GM10266 (cell line): ENCODE measurements at regions not wholly inside any gene's neighbourhood (a gene's known extent, or its start where the extent isn't known, plus 50 kb on each side); places are given as distances from the start of the nearest gene placed in this dataset.
"Not testable (repeated sequence)": the region's sequence is repeated elsewhere in the genome, so short reads cannot be mapped to it uniquely, and the experiment has no call there.

Experiments
- DNase-seq: peaks from one replicate; pipeline ENCODE4 v3.0.0; 2012; ENCODE audit errors: extremely low spot score
- TF ChIP-seq, protein P1 (sequence below): IDR thresholded peaks from 2 replicates; pipeline ENCODE4 v1.5.1; 2012; ENCODE audit warnings: mild to moderate bottlenecking, low read depth; ENCODE audit not compliant: control insufficient read depth, insufficient read depth; ENCODE audit errors: missing control alignments

DNA sequence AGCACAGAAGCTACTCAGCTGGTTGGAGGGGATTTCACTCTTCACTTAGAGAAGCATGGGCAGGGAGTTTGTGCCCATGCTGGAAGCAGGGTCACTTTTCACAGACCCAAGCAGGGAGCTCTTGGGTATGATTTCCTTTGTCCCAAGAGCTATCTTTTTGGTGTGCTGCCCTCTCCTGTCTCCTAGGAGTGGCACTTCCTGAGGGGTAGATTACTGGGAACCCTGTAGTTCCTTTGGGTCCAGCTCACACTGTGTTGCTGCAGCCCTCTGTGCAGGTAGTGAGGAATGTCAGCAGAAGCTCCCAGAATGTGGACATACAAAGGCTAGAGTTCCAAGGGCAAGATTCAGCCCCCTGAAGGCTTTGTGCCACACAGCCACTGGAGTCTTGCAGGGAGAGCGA, 537.1 kb upstream of the ANO3 start:
- no peak for DNase-seq
- TF ChIP-seq, protein P1, sequence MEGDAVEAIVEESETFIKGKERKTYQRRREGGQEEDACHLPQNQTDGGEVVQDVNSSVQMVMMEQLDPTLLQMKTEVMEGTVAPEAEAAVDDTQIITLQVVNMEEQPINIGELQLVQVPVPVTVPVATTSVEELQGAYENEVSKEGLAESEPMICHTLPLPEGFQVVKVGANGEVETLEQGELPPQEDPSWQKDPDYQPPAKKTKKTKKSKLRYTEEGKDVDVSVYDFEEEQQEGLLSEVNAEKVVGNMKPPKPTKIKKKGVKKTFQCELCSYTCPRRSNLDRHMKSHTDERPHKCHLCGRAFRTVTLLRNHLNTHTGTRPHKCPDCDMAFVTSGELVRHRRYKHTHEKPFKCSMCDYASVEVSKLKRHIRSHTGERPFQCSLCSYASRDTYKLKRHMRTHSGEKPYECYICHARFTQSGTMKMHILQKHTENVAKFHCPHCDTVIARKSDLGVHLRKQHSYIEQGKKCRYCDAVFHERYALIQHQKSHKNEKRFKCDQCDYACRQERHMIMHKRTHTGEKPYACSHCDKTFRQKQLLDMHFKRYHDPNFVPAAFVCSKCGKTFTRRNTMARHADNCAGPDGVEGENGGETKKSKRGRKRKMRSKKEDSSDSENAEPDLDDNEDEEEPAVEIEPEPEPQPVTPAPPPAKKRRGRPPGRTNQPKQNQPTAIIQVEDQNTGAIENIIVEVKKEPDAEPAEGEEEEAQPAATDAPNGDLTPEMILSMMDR: no peak

DNA sequence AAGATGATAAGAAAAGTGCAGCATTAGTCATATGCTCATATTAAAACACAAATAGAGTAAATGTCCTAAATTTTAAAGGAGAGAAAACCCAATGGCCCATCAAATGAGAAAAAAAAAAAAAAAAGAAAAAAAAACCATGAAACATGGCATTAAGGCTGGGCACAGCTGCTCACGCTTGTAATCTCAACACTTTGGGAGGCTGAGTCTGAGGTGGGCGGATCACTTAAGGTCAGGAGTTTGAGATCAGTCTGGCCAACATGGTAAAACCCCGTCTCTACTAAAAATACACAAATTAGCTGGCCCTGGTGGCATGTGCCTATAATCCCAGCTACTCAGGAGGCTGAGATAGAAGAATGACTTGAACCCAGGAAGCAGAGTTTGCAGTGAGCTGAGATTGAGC, 515.5 kb upstream of the ANO3 start:
- TF ChIP-seq, protein P1: no peak

DNA sequence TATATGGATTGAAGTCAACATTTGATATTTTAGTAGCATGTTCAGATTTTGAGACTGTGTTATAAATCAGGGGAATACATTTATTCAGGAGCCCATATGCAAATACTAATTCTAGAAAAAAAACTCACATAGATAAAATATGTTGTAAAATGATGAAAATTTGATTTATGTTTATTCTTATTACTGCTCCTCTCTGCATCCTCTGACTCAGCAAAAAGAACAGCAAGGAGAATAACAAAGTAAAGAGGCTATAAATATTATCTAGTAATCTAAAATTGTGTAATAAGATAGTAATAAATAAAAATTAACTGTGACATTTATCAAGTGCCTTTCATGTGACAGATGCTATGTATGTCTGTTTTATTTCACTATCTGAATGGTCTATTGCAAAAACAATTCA, 507.2 kb upstream of the ANO3 start:
- no peak for DNase-seq
- TF ChIP-seq, protein P1: no peak

More for the DNA sequence above, 515.5 kb upstream of the ANO3 start:
- DNase-seq: no peak

DNA sequence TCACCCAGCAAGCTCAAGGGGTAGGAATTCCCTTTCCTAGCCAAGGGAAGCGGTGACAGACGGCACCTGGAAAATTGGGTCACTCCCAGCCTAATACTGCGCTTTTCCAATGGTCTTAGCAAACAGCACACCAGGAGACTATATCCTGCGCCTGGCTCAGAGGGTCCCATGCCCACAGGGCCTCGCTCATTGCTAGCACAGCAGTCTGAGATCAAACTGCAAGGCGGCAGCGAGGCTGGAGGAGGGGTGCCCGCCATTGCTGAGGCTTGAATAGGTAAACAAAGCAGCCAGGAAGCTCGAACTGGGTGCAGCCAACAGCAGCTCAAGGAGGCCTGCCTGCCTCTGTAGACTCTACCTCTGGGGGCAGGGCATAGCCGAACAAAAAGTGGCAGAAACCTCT, 500.4 kb upstream of the ANO3 start:
- not testable (repeated sequence) for DNase-seq

DNA sequence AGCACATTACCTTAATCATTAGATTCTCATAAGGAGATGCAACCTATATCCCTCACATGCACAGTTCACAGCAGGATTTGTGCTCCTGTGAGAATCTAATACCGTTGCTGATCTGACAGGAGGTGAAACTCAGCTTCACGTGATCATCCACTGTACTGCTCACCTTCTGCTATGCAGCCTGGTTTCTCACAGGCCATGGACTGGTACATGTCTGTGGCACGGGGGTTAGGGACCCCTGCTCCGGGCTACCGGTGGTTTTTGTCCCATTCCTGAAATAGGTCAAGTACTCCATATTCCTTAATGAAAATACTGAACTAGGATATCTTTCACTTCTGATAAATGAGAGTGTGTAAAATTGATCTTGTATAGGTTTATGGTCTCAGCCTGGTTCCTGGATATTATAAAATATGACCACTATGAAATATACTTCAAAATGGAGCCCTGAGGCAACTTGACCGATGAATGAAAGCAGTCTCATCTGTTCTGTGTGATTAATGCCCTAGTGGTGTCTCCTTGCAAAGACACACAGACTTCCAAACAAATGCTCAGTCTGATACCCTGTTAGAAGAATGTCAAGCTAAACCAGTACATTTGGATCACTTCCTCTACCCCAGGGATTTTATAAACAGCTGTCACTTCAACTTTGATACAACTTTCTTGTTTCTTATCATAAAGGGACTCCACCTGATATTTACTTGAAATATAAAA, 492.9 kb upstream of the ANO3 start:
- TF ChIP-seq, protein P1: no peak
- no peak for DNase-seq

DNA sequence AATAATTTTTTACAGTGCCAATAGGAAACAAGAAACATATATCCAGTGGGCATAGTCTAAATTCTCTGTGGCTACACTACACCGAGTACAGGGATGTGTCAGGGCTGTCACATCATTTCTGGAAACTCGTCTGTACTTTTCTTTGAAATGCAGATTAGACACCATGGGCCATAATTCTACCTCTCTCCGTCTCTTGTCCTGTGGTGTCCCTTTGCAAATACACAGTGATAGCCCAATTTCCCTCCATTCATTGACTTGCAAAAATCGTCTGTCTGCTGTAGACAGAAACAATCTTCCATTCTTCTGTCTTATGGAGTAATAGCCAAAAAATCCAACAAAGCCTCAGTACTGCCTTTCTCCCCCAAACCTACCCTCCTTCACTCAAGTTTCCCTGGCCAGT, 487.1 kb upstream of the ANO3 start:
- DNase-seq: no peak
- TF ChIP-seq, protein P1: no peak

DNA sequence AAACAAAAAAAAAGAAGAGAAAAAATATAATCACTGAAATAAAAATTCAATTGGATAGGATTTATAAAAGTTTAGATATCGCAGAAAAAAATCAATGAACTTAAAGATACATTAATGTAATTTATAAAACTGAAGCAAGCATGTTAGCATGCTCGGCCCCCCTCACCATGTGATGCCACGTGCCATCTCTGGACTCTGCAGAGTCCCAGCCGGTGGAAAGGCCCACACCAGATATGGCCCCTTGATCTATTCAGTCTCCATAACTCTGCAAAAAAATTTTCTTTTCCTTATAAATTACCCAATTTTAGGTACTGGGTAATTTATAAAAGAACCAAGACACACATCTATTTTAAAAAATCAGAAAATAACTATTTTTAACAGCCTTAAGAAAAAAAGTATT, 476.0 kb upstream of the ANO3 start:
- DNase-seq: no peak
- TF ChIP-seq, protein P1: no peak

DNA sequence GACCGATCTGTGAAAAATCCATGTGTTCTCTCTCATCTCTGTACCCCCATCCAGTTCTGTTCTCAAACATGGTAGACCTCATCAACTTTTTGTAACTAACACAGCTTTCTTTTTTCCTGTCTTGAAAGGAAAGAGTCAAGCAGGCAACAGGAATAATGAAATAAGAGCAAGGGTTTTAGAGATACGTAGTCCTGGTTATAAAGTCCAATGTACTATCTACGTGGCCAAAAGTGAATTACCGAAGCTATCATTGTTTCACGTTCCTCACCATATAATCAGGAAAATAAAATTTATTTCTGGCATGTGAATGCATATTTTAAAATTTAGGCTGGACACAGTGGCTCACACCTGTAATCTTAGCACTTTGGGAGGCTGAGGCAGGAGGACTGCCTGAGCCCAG, 472.2 kb upstream of the ANO3 start:
- TF ChIP-seq, protein P1: no peak
- no peak for DNase-seq
